GM12874 (cell line): ENCODE measurements at regions not wholly inside any gene's neighbourhood (a gene's known extent, or its start where the extent isn't known, plus 50 kb on each side); places are given as distances from the start of the nearest gene placed in this dataset.

Source experiments
- CTCF ChIP-seq: IDR thresholded peaks from 2 replicates; pipeline ENCODE4 v1.5.1; 2011; ENCODE audit warnings: low read depth, mild to moderate bottlenecking, control low read depth, low read length, moderate library complexity; ENCODE audit not compliant: insufficient read depth

GRCh38 chr2:23159746-23160405 lies 225.1 kb upstream of the KLHL29 start:
- TF ChIP-seq CTCF: no peak

- no peak for TF ChIP-seq CTCF
These were observed 220.8 kb upstream of the KLHL29 start for GRCh38 chr2:23164173-23164572.

- TF ChIP-seq CTCF: no peak
These were observed 215.1 kb upstream of the KLHL29 start for GRCh38 chr2:23169896-23170295.

GRCh38 chr2:23171108-23171507 lies 213.9 kb upstream of the KLHL29 start:
- no peak for TF ChIP-seq CTCF

- TF ChIP-seq CTCF: no peak
These were observed 206.6 kb upstream of the KLHL29 start for GRCh38 chr2:23178396-23178795.

GRCh38 chr2:23183733-23184132 lies 201.2 kb upstream of the KLHL29 start:
- TF ChIP-seq CTCF: no peak

- TF ChIP-seq CTCF: no peak
These were observed 186.5 kb upstream of the KLHL29 start for GRCh38 chr2:23198316-23199114.
